Hepatocyte (in vitro differentiated cells): ENCODE measurements at regions not wholly inside any gene's neighbourhood (a gene's known extent, or its start where the extent isn't known, plus 50 kb on each side); places are given as distances from the start of the nearest gene placed in this dataset.

ENCODE experiments used
- CTCF ChIP-seq: fragments of 200-600 bp; sonication (generic); IDR thresholded peaks from 2 replicates; pipeline ENCODE4 v1.5.1; 2016; ENCODE audit warnings: antibody characterized with exemption, mild to moderate bottlenecking; ENCODE audit not compliant: poor library complexity
- EZH2 ChIP-seq: fragments of 200-600 bp; sonication (generic); IDR thresholded peaks from 2 replicates; pipeline ENCODE4 v1.6.1; 2016; ENCODE audit warnings: antibody characterized with exemption, mild to moderate bottlenecking, borderline replicate concordance
- EZH2phosphoT487 ChIP-seq: fragments of 200-600 bp; sonication (generic); IDR thresholded peaks from one replicate; pipeline ENCODE4 v1.6.1; 2018; ENCODE audit warnings: antibody characterized with exemption, mild to moderate bottlenecking, low read depth, moderate library complexity; ENCODE audit not compliant: unreplicated experiment, severe bottlenecking

- TF ChIP-seq EZH2, result no peak
- TF ChIP-seq CTCF, result no peak
- TF ChIP-seq EZH2phosphoT487, result no peak
Observed at GRCh38 chr9:73738741-73739530, 587.3 kb downstream of the ANXA1 start.
